Omental fat pad (tissue), 3 donors: ENCODE measurements at regions not wholly inside any gene's neighbourhood (a gene's known extent, or its start where the extent isn't known, plus 50 kb on each side); places are given as distances from the start of the nearest gene placed in this dataset.

ENCODE experiments used
- ATAC-seq: fragments of 150-250 bp; one replicate; pipeline ENCODE4 v1.9.1; 2016; ENCODE audit warnings: mild to moderate bottlenecking, moderate library complexity; ENCODE audit not compliant: low FRiP score
- DNase-seq: peaks from one replicate; pipeline ENCODE4 v3.0.0-alpha.2; 2019; ENCODE audit warnings: low spot score
- CTCF ChIP-seq, 3 donors: fragments of 450-650 bp; IDR thresholded peaks; one replicate each; pipeline ENCODE4 v1.5.1; 2016 to 2017; ENCODE audit warnings: antibody characterized with exemption in 3 of 3, mild to moderate bottlenecking in 3 of 3, moderate library complexity in 2 of 3

GRCh38 chr4:110787707-110788106, 164.8 kb upstream of the PITX2 start:
- TF ChIP-seq CTCF (IDR thresholded peaks at IDR 0.05), result no peak
- ATAC-seq, result no peak
- DNase-seq, result no peak

- ATAC-seq, result no peak
- no peak for TF ChIP-seq CTCF (IDR thresholded peaks at IDR 0.05)
- no peak for DNase-seq
These were observed 165.4 kb upstream of the PITX2 start for GRCh38 chr4:110788302-110788701.

DNA sequence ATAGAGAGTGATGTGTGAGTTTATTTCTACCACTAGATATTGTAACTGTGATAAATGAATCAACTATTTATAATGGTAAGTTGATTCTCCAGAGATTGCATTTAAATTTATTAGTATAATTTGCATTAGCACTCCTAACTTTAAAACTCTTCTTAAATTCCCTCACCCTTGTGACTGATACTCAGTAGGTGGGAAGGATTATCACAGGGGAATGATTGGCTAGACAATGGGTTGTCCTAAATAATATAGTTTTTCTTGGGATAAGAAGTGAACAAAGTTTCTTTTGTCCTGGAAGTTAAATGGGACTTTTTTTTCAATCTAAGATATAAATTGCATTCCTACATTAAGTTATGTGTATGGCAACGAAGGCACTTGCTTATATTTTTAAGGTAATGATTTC, 169.2 kb upstream of the PITX2 start:
- DNase-seq (no peak), ATAC-seq (no peak)
- no peak for TF ChIP-seq CTCF (IDR thresholded peaks at IDR 0.05)

- ATAC-seq (peak; percentile 57), DNase-seq (no peak)
- no peak for TF ChIP-seq CTCF (IDR thresholded peaks at IDR 0.05)
These were observed 170.5 kb upstream of the PITX2 start for GRCh38 chr4:110793381-110793801.

DNA sequence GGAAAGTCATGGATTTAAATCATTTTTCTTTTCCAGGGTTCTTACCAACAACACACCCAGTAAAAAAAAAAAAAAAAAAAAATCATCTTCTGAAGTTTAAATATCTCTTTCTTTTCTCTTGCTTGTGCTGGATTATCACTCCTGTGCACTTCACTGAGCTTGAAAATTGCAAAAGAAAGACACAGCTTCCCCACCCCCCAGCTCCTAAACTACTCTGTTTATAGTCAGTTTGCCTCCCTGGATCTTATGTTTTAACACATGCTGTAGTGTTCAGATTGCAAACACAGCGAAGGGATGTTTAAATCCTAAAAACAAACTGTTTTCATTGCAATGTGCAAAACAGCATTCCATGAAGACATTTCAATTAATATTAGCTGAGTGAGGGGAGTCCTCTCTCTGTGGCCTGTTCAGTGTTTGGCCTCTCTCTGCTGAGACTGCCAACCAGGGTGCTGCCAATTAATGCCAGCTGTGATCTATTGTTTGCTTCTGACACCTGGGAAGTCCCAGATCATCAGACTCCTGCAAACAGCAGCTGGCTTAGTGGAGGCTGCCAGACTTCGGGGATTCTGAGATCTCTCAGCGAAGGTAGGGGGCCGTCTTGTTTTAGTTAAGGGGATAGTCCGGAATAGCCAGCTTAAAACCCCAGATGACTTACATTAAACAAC, 171.1 kb upstream of the PITX2 start:
- ATAC-seq (no peak), DNase-seq (no peak)
- no peak for TF ChIP-seq CTCF (IDR thresholded peaks at IDR 0.05)

DNA sequence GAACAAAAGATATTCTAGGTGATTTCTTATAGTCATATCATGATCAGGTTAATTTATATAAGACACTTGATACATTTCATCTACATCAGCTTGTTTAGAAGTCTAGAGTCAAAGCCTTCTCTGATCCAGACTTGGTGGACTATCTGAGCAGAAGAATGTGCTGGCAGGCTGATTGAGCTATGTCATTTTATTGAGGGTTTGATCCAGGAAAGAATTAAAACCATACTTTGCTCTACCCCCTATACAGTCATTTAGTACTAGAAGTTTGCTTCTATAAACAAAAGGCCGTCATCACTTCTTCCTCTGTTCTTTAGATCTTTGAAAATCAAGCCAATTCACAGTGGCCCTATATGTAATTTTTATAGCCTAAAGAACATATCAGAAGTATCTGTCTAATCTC, 173.1 kb upstream of the PITX2 start:
- TF ChIP-seq CTCF (IDR thresholded peaks at IDR 0.05), result no peak
- DNase-seq, result no peak

GRCh38 chr4:110797486-110797885, 174.6 kb upstream of the PITX2 start:
- ATAC-seq, result no peak
- DNase-seq, result no peak
- TF ChIP-seq CTCF (IDR thresholded peaks at IDR 0.05), result no peak

More for the DNA sequence above, 173.1 kb upstream of the PITX2 start:
- no peak for ATAC-seq
